ENCODE measurements at regions not wholly inside any gene's neighbourhood (a gene's known extent, or its start where the extent isn't known, plus 50 kb on each side); places are given as distances from the start of the nearest gene placed in this dataset.

GRCh38 chr5:91535499-91535898, 152.4 kb upstream of the ARRDC3 start:
- TF ChIP-seq CTCF (conservative IDR thresholded peaks at IDR 0.05 in 1 of 2, IDR thresholded peaks at IDR 0.05 in 1 of 2; ENCODE audit: extremely low read depth in 1 of 2, insufficient read depth in 1 of 2, low read depth in 1 of 2, low read length in 2 of 2) (no peak), EZH2 (IDR thresholded peaks at IDR 0.05; ENCODE audit: borderline replicate concordance, low read length) (no peak)
